ENCODE measurements at regions not wholly inside any gene's neighbourhood (a gene's known extent, or its start where the extent isn't known, plus 50 kb on each side); places are given as distances from the start of the nearest gene placed in this dataset.

GRCh38 chr7:153010416-153010815 lies 250.9 kb downstream of the ACTR3B start:
- Mint-ChIP-seq H3K4me3 (no peak overlapping the region), H3K9me3 (no peaks in the 10 kb centered on the region), H3K27me3 (no peaks in the 10 kb centered on the region), H3K4me1 (no peaks in the 10 kb centered on the region), H3K27ac (no peak overlapping the region), H3K36me3 (no peaks in the 10 kb centered on the region)
- POLR2A ChIA-PET = no interaction called here
- CTCF ChIA-PET = no interaction called here
- H3K36me3 ChIP-seq (ENCODE audit: control insufficient read depth in 2 of 2, extremely low read depth in 1 of 2, insufficient read depth in 1 of 2, low read length in 1 of 2) = no peaks in the 10 kb centered on the region
- H3K4me3 ChIP-seq (ENCODE audit: control insufficient read depth in 1 of 2, extremely low read depth in 1 of 2, low read length in 1 of 2) = no peak overlapping the region
- no peak for DNase-seq
- no peak overlapping the region for H3K27ac ChIP-seq (ENCODE audit: low read length)
- H3K27me3 ChIP-seq (replicated peaks in 1 of 2; ENCODE audit: control insufficient read depth in 2 of 2, extremely low read depth in 1 of 2, insufficient read depth in 2 of 2, low read length in 1 of 2) = peaks cover 0 to 3% of the 10 kb centered on the region in 2 experiments
- H3K9me3 ChIP-seq = no peaks in the 10 kb centered on the region
- 77% methylated on average over 7 of the region's 10 CpGs for WGBS (ENCODE audit: insufficient coverage)
- ATAC-seq (replicated peaks in 1 of 4) = no peak
- H3K4me1 ChIP-seq (ENCODE audit: control insufficient read depth in 1 of 2, extremely low read depth in 1 of 2, insufficient read depth in 2 of 2, low read length in 2 of 2) = no peaks in the 10 kb centered on the region

- Mint-ChIP-seq H3K4me3 (no peak overlapping the region), H3K9me3 (no peaks in the 10 kb centered on the region), H3K4me1 (no peaks in the 10 kb centered on the region), H3K27ac (no peak overlapping the region), H3K36me3 (no peaks in the 10 kb centered on the region), H3K27me3 (no peaks in the 10 kb centered on the region)
- Histone ChIP-seq H3K4me3 (ENCODE audit: control insufficient read depth in 1 of 2, extremely low read depth in 1 of 2, low read length in 1 of 2) (no peak overlapping the region), H3K27me3 (replicated peaks in 1 of 2; ENCODE audit: control insufficient read depth in 2 of 2, extremely low read depth in 1 of 2, insufficient read depth in 2 of 2, low read length in 1 of 2) (no peaks in the 10 kb centered on the region), H3K27ac (ENCODE audit: low read length) (no peak overlapping the region), H3K36me3 (ENCODE audit: control insufficient read depth in 2 of 2, extremely low read depth in 1 of 2, insufficient read depth in 1 of 2, low read length in 1 of 2) (no peaks in the 10 kb centered on the region), H3K4me1 (ENCODE audit: control insufficient read depth in 1 of 2, extremely low read depth in 1 of 2, insufficient read depth in 2 of 2, low read length in 2 of 2) (no peaks in the 10 kb centered on the region), H3K9me3 (no peaks in the 10 kb centered on the region)
- ATAC-seq (replicated peaks in 1 of 4) (no peak), DNase-seq (no peak)
- POLR2A ChIA-PET = no interaction called here
- CTCF ChIA-PET = no interaction called here
- no CpG with 5 or more reads among the region's 4 CpGs for WGBS (ENCODE audit: insufficient coverage)
These were observed 252.7 kb downstream of the ACTR3B start for GRCh38 chr7:153012203-153012602.

GRCh38 chr7:153017223-153017622 lies 257.7 kb downstream of the ACTR3B start:
- no peaks in the 10 kb centered on the region for H3K4me1 Mint-ChIP-seq
- CTCF ChIA-PET = no interaction called here

GRCh38 chr7:153021542-153021941 lies 262.0 kb downstream of the ACTR3B start:
- H3K27me3 Mint-ChIP-seq = no peaks in the 10 kb centered on the region
- H3K27ac Mint-ChIP-seq = no peak overlapping the region
- Histone ChIP-seq H3K27me3 (replicated peaks in 1 of 2; ENCODE audit: control insufficient read depth in 2 of 2, extremely low read depth in 1 of 2, insufficient read depth in 2 of 2, low read length in 1 of 2) (no peaks in the 10 kb centered on the region), H3K4me3 (ENCODE audit: control insufficient read depth in 1 of 2, extremely low read depth in 1 of 2, low read length in 1 of 2) (no peak overlapping the region), H3K36me3 (ENCODE audit: control insufficient read depth in 2 of 2, extremely low read depth in 1 of 2, insufficient read depth in 1 of 2, low read length in 1 of 2) (no peaks in the 10 kb centered on the region), H3K4me1 (ENCODE audit: control insufficient read depth in 1 of 2, extremely low read depth in 1 of 2, insufficient read depth in 2 of 2, low read length in 2 of 2) (no peaks in the 10 kb centered on the region), H3K9me3 (no peaks in the 10 kb centered on the region), H3K27ac (ENCODE audit: low read length) (no peak overlapping the region)
- ATAC-seq (replicated peaks in 1 of 4) (no peak), DNase-seq (no peak)
- 79% methylated on average over 4 of the region's 6 CpGs for WGBS (ENCODE audit: insufficient coverage)
- H3K9me3 Mint-ChIP-seq = no peaks in the 10 kb centered on the region
- ChIA-PET CTCF (no interaction called here), POLR2A (no interaction called here)
- H3K4me3 Mint-ChIP-seq = no peak overlapping the region
- H3K36me3 Mint-ChIP-seq = no peaks in the 10 kb centered on the region
- H3K4me1 Mint-ChIP-seq = no peaks in the 10 kb centered on the region

More at GRCh38 chr7:153017223-153017622, 257.7 kb downstream of the ACTR3B start:
- H3K36me3 Mint-ChIP-seq = no peaks in the 10 kb centered on the region
- Histone ChIP-seq H3K36me3 (ENCODE audit: control insufficient read depth in 2 of 2, extremely low read depth in 1 of 2, insufficient read depth in 1 of 2, low read length in 1 of 2) (no peaks in the 10 kb centered on the region), H3K27ac (ENCODE audit: low read length) (no peak overlapping the region), H3K27me3 (replicated peaks in 1 of 2; ENCODE audit: control insufficient read depth in 2 of 2, extremely low read depth in 1 of 2, insufficient read depth in 2 of 2, low read length in 1 of 2) (no peaks in the 10 kb centered on the region), H3K9me3 (no peaks in the 10 kb centered on the region), H3K4me3 (ENCODE audit: control insufficient read depth in 1 of 2, extremely low read depth in 1 of 2, low read length in 1 of 2) (no peak overlapping the region), H3K4me1 (ENCODE audit: control insufficient read depth in 1 of 2, extremely low read depth in 1 of 2, insufficient read depth in 2 of 2, low read length in 2 of 2) (no peaks in the 10 kb centered on the region)
- POLR2A ChIA-PET = no interaction called here
- H3K4me3 Mint-ChIP-seq = no peak overlapping the region
- no peaks in the 10 kb centered on the region for H3K27me3 Mint-ChIP-seq
- no peaks in the 10 kb centered on the region for H3K9me3 Mint-ChIP-seq
- no peak for DNase-seq
- WGBS (ENCODE audit: insufficient coverage) = 82% methylated on average over 14 of the region's 14 CpGs
- H3K27ac Mint-ChIP-seq = no peak overlapping the region
- ATAC-seq (replicated peaks in 1 of 4) = no peak

- Mint-ChIP-seq H3K4me1 (no peaks in the 10 kb centered on the region), H3K9me3 (no peaks in the 10 kb centered on the region), H3K4me3 (no peak overlapping the region), H3K36me3 (no peaks in the 10 kb centered on the region), H3K27ac (no peak overlapping the region), H3K27me3 (no peaks in the 10 kb centered on the region)
- H3K36me3 ChIP-seq (ENCODE audit: control insufficient read depth in 2 of 2, extremely low read depth in 1 of 2, insufficient read depth in 1 of 2, low read length in 1 of 2) = no peaks in the 10 kb centered on the region
- H3K27ac ChIP-seq (ENCODE audit: low read length) = no peak overlapping the region
- no peaks in the 10 kb centered on the region for H3K4me1 ChIP-seq (ENCODE audit: control insufficient read depth in 1 of 2, extremely low read depth in 1 of 2, insufficient read depth in 2 of 2, low read length in 2 of 2)
- no peak overlapping the region for H3K4me3 ChIP-seq (ENCODE audit: control insufficient read depth in 1 of 2, extremely low read depth in 1 of 2, low read length in 1 of 2)
- DNase-seq (no peak), ATAC-seq (replicated peaks in 1 of 4) (no peak)
- 70% methylated on average over 6 of the region's 12 CpGs for WGBS (ENCODE audit: insufficient coverage)
- ChIA-PET CTCF (no interaction called here), POLR2A (no interaction called here)
- no peaks in the 10 kb centered on the region for H3K27me3 ChIP-seq (replicated peaks in 1 of 2; ENCODE audit: control insufficient read depth in 2 of 2, extremely low read depth in 1 of 2, insufficient read depth in 2 of 2, low read length in 1 of 2)
- H3K9me3 ChIP-seq = no peaks in the 10 kb centered on the region
These were observed 263.1 kb downstream of the ACTR3B start for GRCh38 chr7:153022475-153023193.

- CTCF ChIA-PET = no interaction called here
- no peaks in the 10 kb centered on the region for H3K36me3 ChIP-seq (ENCODE audit: control insufficient read depth in 2 of 2, extremely low read depth in 1 of 2, insufficient read depth in 1 of 2, low read length in 1 of 2)
- Mint-ChIP-seq H3K4me1 (no peaks in the 10 kb centered on the region), H3K27ac (no peak overlapping the region), H3K9me3 (no peaks in the 10 kb centered on the region), H3K27me3 (no peaks in the 10 kb centered on the region), H3K36me3 (no peaks in the 10 kb centered on the region), H3K4me3 (no peak overlapping the region)
- no peaks in the 10 kb centered on the region for H3K9me3 ChIP-seq
- H3K27ac ChIP-seq (ENCODE audit: low read length) = no peak overlapping the region
- H3K27me3 ChIP-seq (replicated peaks in 1 of 2; ENCODE audit: control insufficient read depth in 2 of 2, extremely low read depth in 1 of 2, insufficient read depth in 2 of 2, low read length in 1 of 2) = no peaks in the 10 kb centered on the region
- POLR2A ChIA-PET = no interaction called here
- H3K4me1 ChIP-seq (ENCODE audit: control insufficient read depth in 1 of 2, extremely low read depth in 1 of 2, insufficient read depth in 2 of 2, low read length in 2 of 2) = no peaks in the 10 kb centered on the region
- 90% methylated on average over 4 of the region's 7 CpGs for WGBS (ENCODE audit: insufficient coverage)
- DNase-seq (no peak), ATAC-seq (replicated peaks in 1 of 4) (no peak)
- H3K4me3 ChIP-seq (ENCODE audit: control insufficient read depth in 1 of 2, extremely low read depth in 1 of 2, low read length in 1 of 2) = no peak overlapping the region
These were observed 263.6 kb downstream of the ACTR3B start for GRCh38 chr7:153023194-153023592.

- Mint-ChIP-seq H3K4me3 (no peak overlapping the region), H3K4me1 (no peaks in the 10 kb centered on the region), H3K27me3 (peaks cover 0 to 4% of the 10 kb centered on the region in 2 donors), H3K27ac (no peak overlapping the region), H3K36me3 (no peaks in the 10 kb centered on the region), H3K9me3 (no peaks in the 10 kb centered on the region)
- POLR2A ChIA-PET = no interaction called here
- Histone ChIP-seq H3K9me3 (no peaks in the 10 kb centered on the region), H3K27ac (ENCODE audit: low read length) (no peak overlapping the region), H3K36me3 (ENCODE audit: control insufficient read depth in 2 of 2, extremely low read depth in 1 of 2, insufficient read depth in 1 of 2, low read length in 1 of 2) (no peaks in the 10 kb centered on the region), H3K27me3 (replicated peaks in 1 of 2; ENCODE audit: control insufficient read depth in 2 of 2, extremely low read depth in 1 of 2, insufficient read depth in 2 of 2, low read length in 1 of 2) (no peaks in the 10 kb centered on the region), H3K4me3 (ENCODE audit: control insufficient read depth in 1 of 2, extremely low read depth in 1 of 2, low read length in 1 of 2) (no peak overlapping the region), H3K4me1 (ENCODE audit: control insufficient read depth in 1 of 2, extremely low read depth in 1 of 2, insufficient read depth in 2 of 2, low read length in 2 of 2) (no peaks in the 10 kb centered on the region)
- 86% methylated on average over 7 of the region's 11 CpGs for WGBS (ENCODE audit: insufficient coverage)
- ATAC-seq (replicated peaks in 1 of 4) (no peak), DNase-seq (no peak)
- CTCF ChIA-PET = no interaction called here
These were observed 267.7 kb downstream of the ACTR3B start for GRCh38 chr7:153027210-153027609.

Measured in T-cell (primary cell).